SU-DHL-6 (cell line): ENCODE measurements at regions not wholly inside any gene's neighbourhood (a gene's known extent, or its start where the extent isn't known, plus 50 kb on each side); places are given as distances from the start of the nearest gene placed in this dataset.

Source experiments
- H2AFZ ChIP-seq: fragments of 200-600 bp; sonication (generic); 2 replicates; pipeline ENCODE4 v1.6.1; 2014; ENCODE audit warnings: low read depth, mild to moderate bottlenecking, moderate library complexity, mixed read lengths, antibody characterized with exemption, low read length; ENCODE audit not compliant: severe bottlenecking
- H3F3A ChIP-seq: fragments of 200-600 bp; shearing (Covaris generic); 2 replicates; pipeline ENCODE4 v1.6.0; 2016; ENCODE audit warnings: antibody characterized with exemption, mild to moderate bottlenecking; ENCODE audit not compliant: insufficient read depth
- H3K27ac ChIP-seq: fragments of 200-600 bp; sonication (generic); 2 replicates; pipeline ENCODE4 v1.5.1; 2016; ENCODE audit warnings: low read depth, mild to moderate bottlenecking, low read length, moderate library complexity, mixed read lengths
- H3K27me3 ChIP-seq: fragments of 200-600 bp; sonication (generic), shearing (Covaris generic); 2 replicates; pipeline ENCODE4 v1.6.0; 2014; ENCODE audit warnings: mild to moderate bottlenecking, low read length
- H3K36me3 ChIP-seq: fragments of 200-600 bp; sonication (generic); 2 replicates; pipeline ENCODE4 v1.6.1; 2014; ENCODE audit warnings: mild to moderate bottlenecking, low read length, mixed read lengths
- H3K4me2 ChIP-seq: fragments of 300-600, 200-600 bp; shearing (Covaris generic), sonication (generic); 2 replicates; pipeline ENCODE4 v1.6.0; 2014; ENCODE audit warnings: low read length, low read depth, mild to moderate bottlenecking; ENCODE audit not compliant: poor library complexity, severe bottlenecking
- H3K4me3 ChIP-seq: fragments of 200-600 bp; sonication (generic); 2 replicates; pipeline ENCODE4 v1.5.1; 2014; ENCODE audit warnings: antibody characterized with exemption, low read length, mild to moderate bottlenecking, mixed read lengths; ENCODE audit not compliant: insufficient read depth, poor library complexity, severe bottlenecking
- H3K79me2 ChIP-seq: fragments of 200-600 bp; sonication (generic); 2 replicates; pipeline ENCODE4 v1.6.1; 2014; ENCODE audit warnings: mild to moderate bottlenecking, low read length, moderate library complexity; ENCODE audit not compliant: insufficient read depth
- H3K9ac ChIP-seq: fragments of 200-600 bp; sonication (generic); 2 replicates; pipeline ENCODE4 v1.7.0; 2014; ENCODE audit warnings: mild to moderate bottlenecking, low read length
- H3K9me2 ChIP-seq: fragments of 200-600 bp; sonication (generic); replicated peaks from 2 replicates; pipeline ENCODE4 v1.6.1; 2014; ENCODE audit warnings: low read length; ENCODE audit not compliant: insufficient read depth
- H3K9me3 ChIP-seq: fragments of 200-600 bp; sonication (generic); 2 replicates; pipeline ENCODE4 v1.6.1; 2014; ENCODE audit warnings: low read length, mixed read lengths; ENCODE audit not compliant: insufficient read depth
- H4K20me1 ChIP-seq: fragments of 200-600 bp; sonication (generic); 2 replicates; pipeline ENCODE4 v1.6.1; 2014; ENCODE audit warnings: low read depth, mild to moderate bottlenecking, antibody characterized with exemption, low read length, moderate library complexity, mixed read lengths
- EZH2phosphoT487 ChIP-seq: fragments of 200-600 bp; sonication (generic), shearing (Covaris generic); conservative IDR thresholded peaks from 2 replicates; pipeline ENCODE4 v1.6.1; 2018; ENCODE audit warnings: mild to moderate bottlenecking, antibody characterized with exemption, low read length, moderate library complexity, mixed read lengths
- TF ChIP-seq, protein P1 (sequence below): fragments of 200-600 bp; sonication (generic); IDR thresholded peaks from one replicate; pipeline ENCODE4 v1.5.1; 2017; ENCODE audit warnings: antibody characterized with exemption, mild to moderate bottlenecking, low read length, moderate library complexity; ENCODE audit not compliant: insufficient read depth, poor library complexity, severe bottlenecking

DNA sequence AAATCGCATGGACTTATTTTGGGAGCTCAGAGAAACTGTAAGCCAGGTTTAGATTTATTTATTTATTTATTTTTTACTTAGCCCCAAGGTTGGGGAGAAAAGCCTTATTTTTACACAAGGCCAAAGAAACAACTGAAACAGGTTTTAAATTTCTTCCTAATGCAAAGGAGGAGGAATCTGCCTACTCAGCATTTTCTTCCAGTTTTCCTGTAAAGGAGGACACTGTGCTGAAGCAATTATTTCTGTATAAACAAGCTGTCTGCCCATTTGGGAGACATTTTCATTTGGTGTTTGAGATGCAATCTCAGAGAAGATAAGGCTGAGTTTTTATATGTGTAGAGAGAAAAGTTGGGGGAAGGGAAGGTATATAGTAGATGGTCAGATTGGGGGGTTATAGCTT lies 125.0 kb downstream of the ETAA1 start:
- no peaks in the 10 kb centered on the region for H3K36me3 ChIP-seq
- no peaks in the 10 kb centered on the region for H3F3A ChIP-seq
- no peaks in the 10 kb centered on the region for H3K27me3 ChIP-seq
- H3K9me2 ChIP-seq: no peaks in the 10 kb centered on the region
- no peaks in the 10 kb centered on the region for H3K9me3 ChIP-seq
- H3K27ac ChIP-seq: no peak overlapping the region
- no peak overlapping the region for H2AFZ ChIP-seq
- H4K20me1 ChIP-seq: no peaks in the 10 kb centered on the region
- H3K9ac ChIP-seq: no peak overlapping the region
- TF ChIP-seq EZH2phosphoT487: no peak
- no peak overlapping the region for H3K4me3 ChIP-seq
- H3K4me2 ChIP-seq: no peak overlapping the region
- no peaks in the 10 kb centered on the region for H3K79me2 ChIP-seq

DNA sequence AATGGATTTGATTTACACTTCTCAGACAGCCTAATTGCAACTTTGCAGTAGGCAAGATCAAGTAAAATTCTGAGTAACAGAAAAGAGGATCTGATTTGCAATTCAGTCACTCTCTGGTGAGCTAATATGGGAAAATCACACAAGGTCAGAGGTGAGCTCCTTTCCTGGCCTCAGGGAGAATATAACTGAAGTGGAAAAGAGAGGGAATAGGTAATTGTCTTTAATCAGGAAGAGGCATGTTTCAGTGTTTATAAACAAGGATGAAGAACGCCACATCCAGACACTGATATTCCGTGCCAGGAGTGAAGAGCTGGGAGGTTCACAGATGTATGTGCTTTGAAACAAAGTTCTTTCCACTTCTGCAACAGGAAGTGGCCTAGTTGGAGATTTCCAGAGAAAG lies 127.1 kb downstream of the ETAA1 start:
- Histone ChIP-seq H3K36me3 (no peaks in the 10 kb centered on the region), H3K27ac (no peak overlapping the region), H3K4me3 (no peak overlapping the region), H3K9ac (no peak overlapping the region), H4K20me1 (no peaks in the 10 kb centered on the region), H2AFZ (no peak overlapping the region), H3K9me3 (no peaks in the 10 kb centered on the region), H3F3A (no peaks in the 10 kb centered on the region), H3K27me3 (no peaks in the 10 kb centered on the region), H3K9me2 (no peaks in the 10 kb centered on the region), H3K4me2 (no peak overlapping the region), H3K79me2 (no peaks in the 10 kb centered on the region)
- no peak for TF ChIP-seq EZH2phosphoT487
- TF ChIP-seq, protein P1, sequence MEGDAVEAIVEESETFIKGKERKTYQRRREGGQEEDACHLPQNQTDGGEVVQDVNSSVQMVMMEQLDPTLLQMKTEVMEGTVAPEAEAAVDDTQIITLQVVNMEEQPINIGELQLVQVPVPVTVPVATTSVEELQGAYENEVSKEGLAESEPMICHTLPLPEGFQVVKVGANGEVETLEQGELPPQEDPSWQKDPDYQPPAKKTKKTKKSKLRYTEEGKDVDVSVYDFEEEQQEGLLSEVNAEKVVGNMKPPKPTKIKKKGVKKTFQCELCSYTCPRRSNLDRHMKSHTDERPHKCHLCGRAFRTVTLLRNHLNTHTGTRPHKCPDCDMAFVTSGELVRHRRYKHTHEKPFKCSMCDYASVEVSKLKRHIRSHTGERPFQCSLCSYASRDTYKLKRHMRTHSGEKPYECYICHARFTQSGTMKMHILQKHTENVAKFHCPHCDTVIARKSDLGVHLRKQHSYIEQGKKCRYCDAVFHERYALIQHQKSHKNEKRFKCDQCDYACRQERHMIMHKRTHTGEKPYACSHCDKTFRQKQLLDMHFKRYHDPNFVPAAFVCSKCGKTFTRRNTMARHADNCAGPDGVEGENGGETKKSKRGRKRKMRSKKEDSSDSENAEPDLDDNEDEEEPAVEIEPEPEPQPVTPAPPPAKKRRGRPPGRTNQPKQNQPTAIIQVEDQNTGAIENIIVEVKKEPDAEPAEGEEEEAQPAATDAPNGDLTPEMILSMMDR: no peak

DNA sequence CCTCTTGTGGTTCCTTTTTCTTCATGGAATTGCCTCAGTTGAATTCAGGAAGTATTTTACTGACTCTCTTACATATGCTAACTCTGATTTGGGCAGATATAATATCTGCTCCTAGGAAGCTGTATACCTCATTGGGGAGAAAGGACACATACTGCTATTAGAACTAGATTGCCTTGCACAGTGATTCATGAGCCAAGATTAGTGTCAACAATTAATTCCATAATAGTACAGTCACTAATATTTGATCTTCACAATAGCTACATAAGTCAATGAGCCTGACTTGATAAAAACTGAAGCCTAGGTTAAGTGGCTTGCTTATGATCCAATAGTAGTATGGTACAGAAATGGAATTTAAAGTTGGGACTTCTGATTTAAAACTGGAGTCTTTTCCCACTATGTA lies 127.6 kb downstream of the ETAA1 start:
- Histone ChIP-seq H4K20me1 (no peaks in the 10 kb centered on the region), H3K9me2 (no peaks in the 10 kb centered on the region), H3K4me2 (no peak overlapping the region), H3K27ac (no peak overlapping the region), H3K4me3 (no peak overlapping the region), H2AFZ (no peak overlapping the region), H3K36me3 (no peaks in the 10 kb centered on the region), H3K27me3 (no peaks in the 10 kb centered on the region), H3K9ac (no peak overlapping the region), H3F3A (no peaks in the 10 kb centered on the region), H3K79me2 (no peaks in the 10 kb centered on the region), H3K9me3 (no peaks in the 10 kb centered on the region)
- TF ChIP-seq, protein P1: no peak
- TF ChIP-seq EZH2phosphoT487: no peak

DNA sequence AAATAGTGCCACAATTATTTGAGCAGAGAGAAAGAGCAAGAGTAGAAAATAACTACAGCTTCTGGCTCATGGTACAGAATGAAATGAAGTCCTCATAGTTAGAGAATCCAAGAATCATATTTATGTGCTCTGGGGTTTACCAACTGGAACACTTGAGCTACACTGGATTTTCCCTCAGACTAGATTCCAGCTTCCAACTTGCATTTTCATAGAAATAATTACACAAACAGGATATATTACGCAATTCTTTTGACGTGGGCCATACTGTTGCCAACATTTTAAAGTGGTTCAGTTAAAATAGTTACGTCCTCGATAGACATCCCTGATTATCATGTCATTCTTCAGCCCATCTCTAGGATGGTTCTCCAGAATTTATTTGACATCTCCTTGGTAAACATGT lies 129.2 kb downstream of the ETAA1 start:
- H2AFZ ChIP-seq: no peak overlapping the region
- H3K36me3 ChIP-seq: no peaks in the 10 kb centered on the region
- no peaks in the 10 kb centered on the region for H3F3A ChIP-seq
- H3K79me2 ChIP-seq: no peaks in the 10 kb centered on the region
- no peak for TF ChIP-seq EZH2phosphoT487
- TF ChIP-seq, protein P1: no peak
- H3K4me2 ChIP-seq: no peak overlapping the region
- H3K4me3 ChIP-seq: no peak overlapping the region
- H3K9me2 ChIP-seq: no peaks in the 10 kb centered on the region
- H3K9ac ChIP-seq: no peak overlapping the region
- H3K9me3 ChIP-seq: no peaks in the 10 kb centered on the region
- H3K27me3 ChIP-seq: no peaks in the 10 kb centered on the region
- no peak overlapping the region for H3K27ac ChIP-seq
- H4K20me1 ChIP-seq: no peaks in the 10 kb centered on the region
